Activated CD8-positive, alpha-beta memory T cell treated with anti-CD3 and anti-CD28 coated beads, Interleukin-2, amount 50 U/mL, for 24 hours (primary cell): ENCODE measurements at regions not wholly inside any gene's neighbourhood (a gene's known extent, or its start where the extent isn't known, plus 50 kb on each side); places are given as distances from the start of the nearest gene placed in this dataset.
"Not testable (repeated sequence)": the region's sequence is repeated elsewhere in the genome, so short reads cannot be mapped to it uniquely, and the experiment has no call there.

Experiments
- DNase-seq: peaks from one replicate; pipeline ENCODE4 v3.0.0-alpha.2; 2020; ENCODE audit errors: extremely low read depth

- DNase-seq, result not testable (repeated sequence)
Observed at GRCh38 chr6:27826612-27826985, 85.6 kb downstream of the OR2B2 start.

DNA sequence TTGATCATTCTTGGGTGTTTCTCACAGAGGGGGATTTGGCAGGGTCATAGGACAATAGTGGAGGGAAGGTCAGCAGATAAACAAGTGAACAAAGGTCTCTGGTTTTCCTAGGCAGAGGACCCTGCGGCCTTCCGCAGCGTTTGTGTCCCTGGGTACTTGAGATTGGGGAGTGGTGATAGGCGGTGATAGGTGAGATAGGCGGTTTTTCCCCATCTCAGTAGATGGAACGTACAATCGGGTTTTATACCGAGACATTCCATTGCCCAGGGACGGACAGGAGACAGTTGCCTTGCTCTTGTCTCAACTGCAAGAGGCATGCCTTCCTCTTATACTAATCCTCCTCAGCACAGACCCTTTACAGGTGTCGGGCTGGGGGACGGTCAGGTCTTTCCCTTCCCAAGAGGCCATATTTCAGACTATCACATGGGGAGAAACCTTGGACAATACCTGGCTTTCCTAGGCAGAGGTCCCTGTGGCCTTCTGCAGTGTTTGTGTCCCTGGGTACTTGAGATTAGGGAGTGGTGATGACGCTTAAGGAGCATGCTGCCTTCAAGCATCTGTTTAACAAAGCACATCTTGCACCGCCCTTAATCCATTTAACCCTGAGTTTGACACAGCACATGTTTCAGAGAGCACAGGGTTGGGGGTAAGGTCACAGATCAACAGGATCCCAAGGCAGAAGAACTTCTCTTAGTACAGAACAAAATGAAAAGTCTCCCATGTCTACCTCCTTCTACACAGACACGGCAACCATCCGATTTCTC lies 86.2 kb downstream of the OR2B2 start:
- not testable (repeated sequence) for DNase-seq

GRCh38 chr6:27825025-27825793 lies 87.0 kb downstream of the OR2B2 start:
- DNase-seq, result no peak

GRCh38 chr6:27824211-27825024 lies 87.8 kb downstream of the OR2B2 start:
- not testable (repeated sequence) for DNase-seq

GRCh38 chr6:27823714-27824210 lies 88.4 kb downstream of the OR2B2 start:
- not testable (repeated sequence) for DNase-seq

GRCh38 chr6:27816906-27817305 lies 95.3 kb downstream of the OR2B2 start:
- DNase-seq, result no peak

DNA sequence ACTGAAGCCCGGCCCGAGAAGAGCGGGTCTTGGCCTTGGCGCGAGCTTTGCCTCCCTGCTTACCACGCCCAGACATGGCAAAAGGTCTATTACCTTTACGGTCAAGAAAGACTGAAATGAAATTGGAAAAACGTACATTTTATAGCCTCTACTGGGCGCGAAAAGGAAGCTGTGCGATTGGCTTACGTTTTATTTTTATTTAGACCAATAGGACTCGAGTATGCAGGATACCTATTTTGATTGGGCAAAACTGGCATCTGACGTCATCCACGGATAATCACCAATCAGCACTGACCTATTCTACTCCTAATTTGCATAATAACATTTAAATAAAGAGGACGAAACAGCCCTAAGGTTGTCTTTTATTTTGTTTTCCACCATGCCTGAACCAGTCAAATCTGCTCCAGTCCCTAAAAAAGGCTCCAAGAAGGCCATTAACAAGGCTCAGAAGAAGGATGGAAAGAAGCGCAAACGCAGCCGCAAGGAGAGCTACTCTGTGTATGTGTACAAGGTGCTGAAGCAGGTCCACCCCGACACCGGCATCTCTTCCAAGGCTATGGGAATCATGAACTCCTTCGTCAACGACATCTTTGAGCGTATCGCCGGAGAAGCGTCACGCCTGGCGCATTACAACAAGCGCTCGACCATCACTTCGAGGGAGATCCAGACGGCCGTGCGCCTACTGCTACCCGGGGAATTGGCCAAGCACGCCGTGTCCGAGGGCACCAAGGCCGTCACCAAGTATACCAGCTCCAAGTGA lies 97.4 kb downstream of the OR2B2 start:
- DNase-seq, result no peak

GRCh38 chr6:27814415-27814664 lies 97.9 kb downstream of the OR2B2 start:
- DNase-seq, result not testable (repeated sequence)

DNA sequence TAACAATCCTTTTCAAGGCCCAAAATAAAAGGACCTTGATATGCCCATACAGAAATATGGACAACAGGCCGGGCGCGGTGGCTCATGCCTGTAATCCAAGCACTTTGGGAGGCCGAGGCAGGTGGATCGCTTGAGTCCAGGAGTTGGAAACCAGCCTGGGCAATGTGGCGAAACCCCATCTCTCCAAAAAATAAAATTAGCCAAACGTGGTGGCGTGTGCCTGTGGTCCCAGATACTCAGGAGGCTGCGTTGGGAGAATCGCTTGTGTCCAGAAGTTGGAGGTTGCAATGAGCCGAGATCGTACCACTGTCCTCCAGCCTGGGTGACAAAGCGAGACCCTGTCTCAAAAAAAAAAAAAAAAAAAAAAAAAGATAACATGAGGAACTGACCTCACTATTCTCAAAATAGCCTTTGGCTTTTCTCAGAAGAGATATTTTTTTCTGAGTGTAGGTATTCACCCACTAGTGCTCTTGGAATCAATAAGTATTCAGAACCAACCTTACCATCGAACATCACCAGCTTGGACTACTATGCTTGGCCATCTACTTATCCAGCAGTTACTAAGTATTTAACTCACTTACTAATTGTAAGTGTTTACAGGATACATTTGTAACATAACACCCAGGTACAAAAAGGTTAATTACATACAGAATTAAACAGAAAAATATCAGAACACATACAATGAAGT lies 99.2 kb downstream of the OR2B2 start:
- no peak for DNase-seq

- DNase-seq, result no peak
Observed at GRCh38 chr6:27812078-27812804, 100.0 kb downstream of the OR2B2 start.

DNA sequence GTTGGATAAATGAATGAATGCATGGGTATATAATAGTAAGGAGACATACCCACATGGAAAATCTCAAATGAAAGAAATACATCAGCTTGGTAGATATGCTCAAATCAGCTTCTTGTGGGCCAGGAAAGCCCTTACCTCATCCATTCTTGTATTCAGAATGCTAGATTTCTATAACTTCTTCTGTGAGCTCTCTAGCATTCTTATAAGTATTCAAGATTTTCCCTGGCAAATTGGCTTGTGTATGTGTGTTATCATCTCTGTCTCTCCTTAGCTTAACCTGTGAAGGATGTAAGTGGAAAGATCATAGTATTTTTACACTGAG lies 100.8 kb downstream of the OR2B2 start:
- DNase-seq, result no peak

DNA sequence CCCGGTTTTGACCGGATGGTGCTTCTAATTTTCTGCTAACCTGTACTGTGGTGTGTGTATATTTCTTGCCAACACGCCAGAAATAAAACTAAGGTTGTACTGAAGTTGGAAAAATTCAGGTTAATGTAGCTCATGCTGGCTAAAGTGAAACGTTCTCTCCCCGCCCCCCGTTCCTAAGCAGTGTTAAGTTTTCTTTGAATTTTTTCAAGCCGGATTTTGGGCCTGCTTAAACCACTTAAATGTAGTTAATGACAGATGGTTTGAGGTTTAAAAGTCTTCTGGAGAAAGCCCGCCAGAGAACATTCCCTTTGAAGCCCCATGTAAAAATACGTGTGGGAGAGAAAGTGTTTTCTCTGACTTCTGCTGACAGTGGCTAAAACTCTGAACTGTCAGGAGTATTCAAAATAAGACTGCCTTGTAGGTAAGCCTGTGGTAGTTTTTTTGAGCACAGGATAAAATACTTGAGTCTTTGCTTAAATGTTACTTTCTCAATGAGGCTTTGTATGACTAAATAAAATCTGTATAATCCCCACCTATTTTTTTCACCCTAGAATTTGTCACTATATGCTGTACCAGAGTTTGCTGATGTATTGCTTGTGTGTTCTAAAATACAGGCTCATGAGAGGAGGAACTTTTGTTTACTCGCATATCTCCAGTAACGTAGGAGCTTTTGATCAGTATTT lies 101.3 kb downstream of the OR2B2 start:
- DNase-seq, result no peak

DNA sequence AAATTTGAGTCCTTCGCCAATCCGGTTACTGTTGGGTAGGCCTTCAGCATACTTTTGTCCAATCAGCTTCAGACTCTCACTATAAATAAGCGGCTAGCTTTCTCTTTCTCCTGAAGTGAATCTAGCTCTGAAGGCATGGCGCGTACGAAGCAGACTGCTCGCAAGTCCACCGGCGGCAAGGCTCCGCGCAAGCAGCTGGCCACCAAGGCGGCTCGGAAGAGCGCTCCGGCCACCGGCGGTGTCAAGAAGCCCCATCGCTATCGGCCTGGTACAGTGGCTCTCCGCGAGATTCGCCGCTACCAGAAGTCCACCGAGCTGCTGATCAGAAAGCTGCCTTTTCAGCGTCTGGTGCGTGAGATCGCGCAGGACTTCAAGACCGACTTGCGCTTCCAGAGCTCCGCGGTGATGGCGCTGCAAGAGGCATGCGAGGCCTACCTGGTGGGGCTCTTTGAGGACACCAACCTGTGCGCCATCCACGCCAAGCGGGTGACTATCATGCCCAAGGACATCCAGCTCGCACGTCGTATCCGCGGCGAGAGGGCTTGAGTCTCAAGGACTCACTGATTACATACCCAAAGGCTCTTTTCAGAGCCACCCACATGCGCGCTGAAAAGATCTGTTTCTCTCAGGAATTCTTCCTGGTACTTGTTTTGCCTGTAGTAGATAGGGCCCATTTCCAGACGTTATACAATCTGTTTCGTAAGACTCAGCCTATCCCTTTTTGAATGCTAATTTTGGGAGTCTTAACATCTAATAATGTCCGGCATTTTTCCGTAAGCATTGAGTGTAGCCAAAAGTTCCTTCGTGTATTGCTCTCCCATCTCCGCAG lies 102.0 kb downstream of the OR2B2 start:
- DNase-seq, result no peak

DNA sequence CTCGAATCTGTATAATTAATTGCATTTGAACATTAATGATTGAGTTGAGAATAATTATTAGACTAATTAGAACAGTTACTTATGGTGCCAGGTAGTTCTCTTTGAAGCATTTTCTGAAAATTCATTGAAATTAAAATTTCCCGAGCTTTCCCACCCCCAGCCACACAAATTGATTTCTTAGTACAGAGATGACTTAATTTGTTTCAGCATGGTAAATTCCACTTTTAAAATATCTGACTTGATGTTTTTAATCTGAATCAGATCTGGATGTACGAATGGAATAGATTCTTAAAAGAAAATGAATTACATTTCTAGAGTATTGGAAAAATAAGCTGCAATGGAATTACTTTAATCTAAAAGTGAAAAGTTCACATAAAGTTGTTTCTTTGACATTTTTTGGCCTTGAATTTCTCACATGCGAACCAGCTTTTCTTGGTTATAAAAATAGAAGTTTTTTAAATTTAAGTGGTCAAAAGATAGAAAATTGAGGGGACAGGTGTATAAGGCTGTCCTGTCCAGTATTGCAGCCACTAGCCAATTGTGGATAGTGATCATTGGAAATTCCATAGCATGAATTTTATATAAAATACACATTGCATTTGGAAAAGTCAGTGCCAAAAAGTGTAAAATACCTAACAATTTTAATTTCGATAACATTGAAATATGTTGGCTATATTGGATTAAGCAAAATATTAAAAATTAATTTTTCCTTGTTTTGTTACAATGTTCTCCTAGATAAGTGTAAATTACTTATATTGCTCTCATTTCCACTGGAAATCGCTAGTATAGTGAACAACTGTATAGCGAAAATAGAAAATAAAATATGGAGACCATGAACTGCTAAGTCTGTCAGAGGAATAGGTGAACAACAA lies 102.9 kb downstream of the OR2B2 start:
- DNase-seq, result no peak

DNA sequence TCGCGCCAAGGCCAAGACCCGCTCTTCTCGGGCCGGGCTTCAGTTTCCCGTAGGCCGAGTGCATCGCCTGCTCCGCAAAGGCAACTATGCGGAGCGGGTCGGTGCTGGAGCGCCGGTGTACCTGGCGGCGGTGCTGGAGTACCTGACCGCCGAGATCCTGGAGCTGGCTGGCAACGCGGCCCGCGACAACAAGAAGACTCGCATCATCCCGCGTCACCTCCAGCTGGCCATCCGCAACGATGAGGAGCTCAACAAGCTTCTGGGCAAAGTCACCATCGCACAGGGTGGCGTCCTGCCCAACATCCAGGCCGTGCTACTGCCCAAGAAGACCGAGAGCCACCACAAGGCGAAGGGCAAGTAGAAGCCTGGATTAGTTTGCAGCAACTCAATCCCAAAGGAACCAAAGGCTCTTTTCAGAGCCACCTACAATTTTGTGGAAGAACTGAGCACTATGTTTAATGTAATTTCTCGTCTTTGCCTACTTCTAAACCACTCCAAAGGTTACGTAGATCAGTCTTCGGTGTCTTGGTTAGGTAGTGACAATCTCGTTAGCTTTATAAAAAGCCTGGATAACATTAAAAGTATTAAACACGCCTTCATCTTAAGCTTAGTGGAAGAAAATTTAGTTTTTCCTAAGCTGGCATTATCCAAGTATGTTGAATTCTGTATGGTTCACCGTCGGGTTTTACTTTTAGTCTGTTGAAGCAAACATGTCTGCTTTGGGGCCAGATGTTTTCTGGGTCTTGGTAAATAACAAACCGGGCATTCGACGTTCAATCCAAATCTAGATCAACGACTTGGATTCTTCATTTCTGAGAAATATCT lies 103.7 kb downstream of the OR2B2 start:
- DNase-seq, result not testable (repeated sequence)

DNA sequence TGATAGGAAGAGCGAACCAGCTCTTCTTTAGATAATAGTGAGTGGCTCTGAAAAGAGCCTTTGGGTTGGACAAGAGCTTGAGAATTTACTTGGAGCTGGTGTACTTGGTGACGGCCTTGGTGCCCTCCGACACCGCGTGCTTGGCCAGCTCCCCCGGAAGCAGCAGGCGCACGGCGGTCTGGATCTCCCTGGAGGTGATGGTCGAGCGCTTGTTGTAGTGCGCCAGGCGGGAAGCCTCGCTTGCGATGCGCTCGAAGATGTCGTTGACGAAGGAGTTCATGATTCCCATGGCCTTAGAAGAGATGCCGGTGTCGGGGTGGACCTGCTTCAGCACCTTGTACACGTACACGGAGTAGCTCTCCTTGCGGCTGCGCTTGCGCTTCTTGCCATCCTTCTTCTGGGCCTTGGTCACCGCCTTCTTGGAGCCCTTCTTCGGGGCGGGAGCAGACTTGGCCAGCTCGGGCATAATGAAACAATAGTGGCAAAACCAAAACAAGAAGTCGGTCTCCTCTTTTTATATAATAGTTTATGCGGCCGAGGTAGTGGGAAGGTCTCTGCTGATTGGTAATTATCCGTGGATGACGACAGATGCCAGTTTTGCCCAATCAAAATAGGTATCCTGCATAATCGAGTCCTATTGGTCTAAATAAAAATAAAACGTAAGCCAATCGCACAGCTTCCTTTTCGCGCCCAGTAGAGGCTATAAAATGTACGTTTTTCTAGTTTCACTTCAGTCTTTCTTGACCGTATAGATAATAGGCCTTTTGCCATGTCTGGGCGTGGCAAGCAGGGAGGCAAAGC lies 104.6 kb downstream of the OR2B2 start:
- not testable (repeated sequence) for DNase-seq
